Adrenal gland (tissue), 9 donors: ENCODE measurements at regions not wholly inside any gene's neighbourhood (a gene's known extent, or its start where the extent isn't known, plus 50 kb on each side); places are given as distances from the start of the nearest gene placed in this dataset.
A peak's percentile ranks its signal among the peaks of the same experiment; 100 is the strongest.

Source experiments
- DNase-seq, 7 donors: peaks; one replicate each; pipeline ENCODE4 v3.0.0-alpha.2; 2019 to 2020
- H3K27ac ChIP-seq, 5 donors: fragments of 200-600 bp; sonication (generic) in 4 of 5; 1 replicate in 3 of 5; 2 replicates in 2 of 5; pipeline versions ENCODE4 v1.5.1 to v1.8.0; 2016 to 2020; ENCODE audit warnings: mild to moderate bottlenecking in 1 of 5
- H3K27me3 ChIP-seq: fragments of 200-600 bp; 2 replicates; pipeline ENCODE4 v1.8.0; 2021
- H3K36me3 ChIP-seq, 2 donors: fragments of 200-600 bp; replicated peaks in 1 of 2; 1 replicate in 1 of 2; 2 replicates in 1 of 2; pipeline versions ENCODE4 v1.5.1 to v1.8.0; 2018 to 2022
- H3K4me1 ChIP-seq, 2 donors: fragments of 200-600 bp; replicated peaks in 1 of 2; 1 replicate in 1 of 2; 2 replicates in 1 of 2; pipeline versions ENCODE4 v1.5.1 to v1.8.0; 2018 to 2021
- H3K4me3 ChIP-seq, 4 donors: fragments of 200-600 bp; sonication (generic) in 3 of 4; one replicate each; pipeline ENCODE4 v1.5.1; 2016 to 2018
- H3K9me3 ChIP-seq, 3 donors: fragments of 200-600 bp; sonication (generic) in 1 of 3; replicated peaks in 1 of 3; 1 replicate in 2 of 3; 2 replicates in 1 of 3; pipeline versions ENCODE4 v1.5.1 to v1.8.0; 2016 to 2021
- CTCF ChIP-seq, 6 experiments: fragments of 450-650 bp in 4 of 6; fragments of 200-600 bp in 2 of 6; sonication (generic) in 1 of 6; IDR thresholded peaks; 1 replicate in 5 of 6; 2 replicates in 1 of 6; pipeline versions ENCODE4 v1.5.1 to v1.8.0; 2016 to 2021; ENCODE audit warnings: antibody characterized with exemption in 6 of 6, mild to moderate bottlenecking in 2 of 6, moderate library complexity in 1 of 6
- POLR2A ChIP-seq, 2 donors: fragments of 450-650 bp; IDR thresholded peaks; one replicate each; pipeline ENCODE4 v1.6.1; 2017; ENCODE audit warnings: antibody characterized with exemption in 2 of 2, mild to moderate bottlenecking in 2 of 2, moderate library complexity in 1 of 2
- WGBS, 4 donors: extraction: QIAGEN DNeasy Blood & Tissue Kit in 2 of 4; methylation state at CpG; one replicate each; pipeline versions ENCODE4 v1.1.5 to v1.1.7; 2013 to 2017; 5-methylcytosine and 5-hydroxymethylcytosine counted together
- intact Hi-C, 2 donors: fragments of 100-400 bp; cut with DNase I; formaldehyde crosslinking; loops; one replicate each; pipeline versions ENCODE4 v1.14.1 to v1.15.0; 2022 to 2023
- donor health status: healthy with polysubstance abuse.
- donor health status: Bipolar disorder and iron deficiency.
- donor health status: DM: yes; HTN: yes; CAD: no.
- donor health status: DM: no; HTN: no; CAD: no.
- donor health status: DM: no; HTN: no; CAD: no.

- Histone ChIP-seq H3K27me3 (no peaks in the 10 kb centered on the region), H3K36me3 (no peaks in the 10 kb centered on the region), H3K9me3 (no peaks in the 10 kb centered on the region), H3K27ac (no peak overlapping the region), H3K4me3 (no peak overlapping the region), H3K4me1 (no peaks in the 10 kb centered on the region)
- no peak for DNase-seq
- intact Hi-C loops, result no loop called here
- TF ChIP-seq POLR2A (IDR thresholded peaks at IDR 0.05), result no peak
- TF ChIP-seq CTCF (IDR thresholded peaks at IDR 0.05), result no peak
- 81 to 85% (median 84%) methylated on average over 3 of the region's 3 CpGs for WGBS, 4 donors
These were observed 72.3 kb downstream of the CAMK2N1 start for GRCh38 chr1:20413776-20414140.

DNA sequence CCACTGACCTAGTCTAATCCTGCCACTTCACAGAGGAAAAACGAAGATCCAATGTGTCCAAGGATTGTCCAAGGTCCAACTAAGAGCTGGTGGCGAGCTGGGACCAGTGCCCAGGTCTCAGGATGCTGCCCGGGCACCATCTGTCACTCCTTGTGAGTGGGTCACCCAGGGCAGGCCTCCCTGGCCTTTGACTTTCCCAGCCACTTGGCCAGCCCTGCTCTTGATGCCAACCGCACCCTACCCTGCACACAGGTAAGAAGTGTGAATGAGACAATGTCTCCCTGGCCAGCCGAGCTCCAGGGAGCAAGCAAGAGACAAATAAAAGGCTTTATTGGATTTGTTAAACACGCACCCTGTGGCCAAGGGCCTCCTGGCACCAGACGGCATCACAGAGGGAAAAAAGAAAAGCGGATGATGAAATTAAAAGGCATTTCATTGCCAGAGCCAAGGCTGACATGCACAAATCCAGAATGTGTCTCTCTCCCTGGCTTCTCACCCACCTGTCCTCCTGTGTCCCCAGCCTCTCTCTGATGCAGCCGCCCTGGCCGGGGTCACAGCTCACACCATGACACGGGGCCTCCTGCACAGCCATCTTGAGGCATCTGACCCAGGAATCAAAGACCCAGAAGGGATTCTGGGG, 72.8 kb downstream of the CAMK2N1 start:
- WGBS, 4 donors, result 62 to 68% (median 66%) methylated on average over 10 to 11 of the region's 11 CpGs
- DNase-seq, result peak in 2 of 7 donors; percentile 14 to 28
- Histone ChIP-seq H3K27me3 (no peaks in the 10 kb centered on the region), H3K9me3 (no peaks in the 10 kb centered on the region), H3K27ac (no peak overlapping the region), H3K36me3 (no peaks in the 10 kb centered on the region), H3K4me1 (no peaks in the 10 kb centered on the region), H3K4me3 (no peak overlapping the region)
- intact Hi-C loops, result no loop called here
- TF ChIP-seq CTCF (IDR thresholded peaks at IDR 0.05) (no peak), POLR2A (IDR thresholded peaks at IDR 0.05) (no peak)

DNA sequence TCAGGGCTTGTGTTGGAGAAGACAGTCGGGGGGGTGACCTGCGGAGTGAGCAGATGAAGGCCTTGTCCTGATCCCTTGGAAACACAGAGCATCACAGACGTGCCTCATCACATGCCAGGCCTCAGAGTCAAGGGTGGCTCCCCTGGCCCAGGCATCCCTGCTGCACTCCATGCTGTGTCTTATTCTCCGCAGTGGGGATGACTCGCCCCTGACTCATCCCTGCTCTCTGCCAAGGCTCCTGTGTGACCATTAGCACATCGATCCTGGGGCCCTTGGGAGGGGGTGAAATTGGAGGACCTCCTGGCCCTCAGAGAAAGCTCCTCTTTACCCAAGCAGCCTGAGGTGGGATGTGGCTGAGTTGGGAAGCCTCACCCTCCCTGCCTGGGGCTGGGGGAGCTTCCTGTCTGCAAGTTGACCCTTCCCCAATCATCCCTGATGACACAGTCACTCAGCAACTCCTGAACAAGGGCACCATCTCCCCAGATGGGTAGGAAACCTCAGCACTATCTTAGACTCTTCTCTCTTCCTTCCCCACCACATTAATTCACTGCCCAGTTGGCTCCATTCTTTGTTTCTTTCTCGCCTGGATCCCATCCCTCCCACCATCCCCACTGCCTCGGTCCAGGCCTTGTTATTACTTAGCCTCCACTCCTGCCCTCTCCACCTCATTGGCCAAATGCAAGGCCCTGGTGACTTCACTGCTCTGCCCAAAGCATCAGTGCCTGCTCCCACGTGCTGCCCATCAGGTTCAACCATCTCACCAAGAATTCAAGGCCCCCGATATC, 74.6 kb downstream of the CAMK2N1 start:
- Histone ChIP-seq H3K4me1 (no peaks in the 10 kb centered on the region), H3K27me3 (no peaks in the 10 kb centered on the region), H3K27ac (peak overlapping the region in 1 of 5 donors; percentile 41), H3K9me3 (no peaks in the 10 kb centered on the region), H3K36me3 (no peaks in the 10 kb centered on the region), H3K4me3 (no peak overlapping the region)
- DNase-seq, result peak; percentile 70 to 90 (median 81)
- TF ChIP-seq CTCF (IDR thresholded peaks at IDR 0.05) (no peak), POLR2A (IDR thresholded peaks at IDR 0.05) (no peak)
- intact Hi-C loops, result no loop called here
- 60 to 83% (median 63%) methylated on average over 5 to 10 of the region's 10 CpGs for WGBS, 4 donors

DNA sequence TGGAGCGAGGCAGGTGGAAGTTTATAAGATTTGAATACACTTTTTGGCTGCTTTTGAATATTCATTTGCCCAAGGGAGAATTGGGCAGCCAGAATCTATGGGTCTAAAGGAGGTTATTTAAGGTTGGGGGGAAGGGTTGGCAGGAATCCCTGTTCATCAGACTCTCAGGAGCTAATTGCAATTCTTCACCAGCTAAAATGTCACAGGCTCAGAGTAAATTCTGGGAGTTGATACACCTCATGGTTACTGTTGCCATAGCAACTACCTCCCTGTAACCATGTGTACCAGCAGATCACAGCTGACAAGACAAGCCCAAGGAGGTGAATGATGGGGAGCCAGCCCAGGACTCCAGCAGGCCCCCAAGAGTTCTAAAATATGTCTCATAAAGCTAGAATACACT, 75.5 kb downstream of the CAMK2N1 start:
- Histone ChIP-seq H3K27me3 (no peaks in the 10 kb centered on the region), H3K4me3 (no peak overlapping the region), H3K9me3 (no peaks in the 10 kb centered on the region), H3K27ac (peak overlapping the region in 1 of 5 donors; percentile 41), H3K36me3 (no peaks in the 10 kb centered on the region), H3K4me1 (no peaks in the 10 kb centered on the region)
- DNase-seq, result peak in 4 of 7 donors; percentile 1 to 41 (median 8)
- TF ChIP-seq CTCF (IDR thresholded peaks at IDR 0.05) (no peak), POLR2A (IDR thresholded peaks at IDR 0.05) (no peak)
- 81 to 100% (median 98%) methylated on average over 1 of the region's 1 CpG for WGBS, 4 donors
- intact Hi-C loops, result no loop called here
